Neural progenitor cell (in vitro differentiated cells): ENCODE measurements at regions not wholly inside any gene's neighbourhood (a gene's known extent, or its start where the extent isn't known, plus 50 kb on each side); places are given as distances from the start of the nearest gene placed in this dataset.

Experiments
- CTCF ChIP-seq: fragments of 200-600 bp; sonication (generic); IDR thresholded peaks from 2 replicates; pipeline ENCODE4 v1.5.1; 2017; ENCODE audit warnings: antibody characterized with exemption, mild to moderate bottlenecking
- EZH2phosphoT487 ChIP-seq: fragments of 200-600 bp; sonication (generic); IDR thresholded peaks from 2 replicates; pipeline ENCODE4 v1.6.1; 2017; ENCODE audit warnings: antibody characterized with exemption

GRCh38 chr16:51429041-51429440, 278.0 kb upstream of the SALL1 start:
- TF ChIP-seq EZH2phosphoT487 = no peak
- TF ChIP-seq CTCF = no peak
